Sigmoid colon (tissue), 4 donors: ENCODE measurements at regions not wholly inside any gene's neighbourhood (a gene's known extent, or its start where the extent isn't known, plus 50 kb on each side); places are given as distances from the start of the nearest gene placed in this dataset.

ENCODE experiments used
- CTCF ChIP-seq, 4 experiments: fragments of 450-650 bp in 3 of 4; fragments of 200-600 bp in 1 of 4; IDR thresholded peaks; one replicate each; pipeline ENCODE4 v1.5.1; 2016 to 2019; ENCODE audit warnings: antibody characterized with exemption in 4 of 4, mild to moderate bottlenecking in 3 of 4, moderate library complexity in 2 of 4
- POLR2AphosphoS5 ChIP-seq, 4 donors: sonication (generic); formaldehyde crosslinking; IDR thresholded peaks; one replicate each; pipeline ENCODE4 v1.6.1; 2017; ENCODE audit warnings: antibody characterized with exemption in 4 of 4

GRCh38 chr12:127063339-127064072 is 1203.5 kb upstream of the TMEM132C start:
- no peak for TF ChIP-seq POLR2AphosphoS5 (IDR thresholded peaks at IDR 0.05)
- no peak for TF ChIP-seq CTCF (IDR thresholded peaks at IDR 0.05)
